GM12878 (cell line): ENCODE measurements at regions not wholly inside any gene's neighbourhood (a gene's known extent, or its start where the extent isn't known, plus 50 kb on each side); places are given as distances from the start of the nearest gene placed in this dataset.

ENCODE experiments used
- ATAC-seq: fragments of 200-7000 bp; cut with Tn5 transposase; 3 replicates; pipeline ENCODE4 v1.9.1; 2020; ENCODE audit warnings: mild to moderate bottlenecking, moderate library complexity
- BruUV-seq: library from RNA; stranded (reverse); fragments of 400-500 nt; replicated peaks from 2 replicates; lab custom pipeline; 2021; lab: Mats Ljungman, UMichigan
- CTCF ChIA-PET: fragments of 300-600 bp; sonication (Branson Sonifier 250); formaldehyde crosslinking; extraction: SDS; loops from one replicate; lab custom pipeline; 2021; ENCODE audit warnings: inconsistent platforms; lab: Yijun Ruan, JAX
- POLR2A ChIA-PET: fragments of 350-600 bp; formaldehyde crosslinking; extraction: SDS; loops from one replicate; lab custom pipeline; 2021; ENCODE audit warnings: inconsistent platforms; lab: Charles Lee
- RAD21 ChIA-PET: fragments of 300-600 bp; sonication (Branson Sonifier 250); formaldehyde crosslinking; loops from one replicate; lab custom pipeline; 2023; ENCODE audit warnings: antibody characterized with exemption; ENCODE audit not compliant: unreplicated experiment; lab: Charles Lee
- SMC1A ChIA-PET: fragments of 300-600 bp; sonication (Branson Sonifier 250); formaldehyde crosslinking; loops from one replicate; lab custom pipeline; 2023; ENCODE audit not compliant: unreplicated experiment, uncharacterized antibody; lab: Charles Lee
- DNase-seq: peaks from one replicate; pipeline ENCODE4 v3.0.0-alpha.2; 2011; ENCODE audit warnings: low read depth, low spot score
- FAIRE-seq: peaks from 3 replicates; lab custom pipeline; 2011; peaks lifted over from hg19 to GRCh38; lab: Jason Lieb, UNC
- H2AFZ ChIP-seq: 2 replicates; pipeline ENCODE4 v1.6.0; 2011; ENCODE audit warnings: low read depth, low read length, control low read depth; ENCODE audit not compliant: control insufficient read depth
- H3K27ac ChIP-seq: 2 replicates; pipeline ENCODE4 v1.5.1; 2011; ENCODE audit warnings: control low read depth; ENCODE audit not compliant: control insufficient read depth, insufficient read depth
- H3K27me3 ChIP-seq, 2 experiments: replicated peaks in 1 of 2; 2 replicates each; pipeline versions ENCODE4 v1.6.0 to v1.6.1; 2011; ENCODE audit warnings: low read length in 1 of 2; ENCODE audit not compliant: control insufficient read depth in 2 of 2, insufficient read depth in 2 of 2
- H3K36me3 ChIP-seq, 2 experiments: 2 replicates each; pipeline ENCODE4 v1.5.1; 2011; ENCODE audit warnings: low read length in 1 of 2; ENCODE audit not compliant: control insufficient read depth in 2 of 2, insufficient read depth in 2 of 2
- H3K4me1 ChIP-seq: 2 replicates; pipeline ENCODE4 v1.6.1; 2011; ENCODE audit warnings: mild to moderate bottlenecking, low read length, moderate library complexity, mixed read lengths; ENCODE audit not compliant: control insufficient read depth, insufficient read depth
- H3K4me2 ChIP-seq: 2 replicates; pipeline ENCODE4 v1.6.0; 2011; ENCODE audit warnings: control low read depth; ENCODE audit not compliant: control insufficient read depth, insufficient read depth
- H3K4me3 ChIP-seq: fragments of 200-600 bp; sonication (generic); 2 replicates; pipeline ENCODE4 v1.5.1; 2016
- H3K79me2 ChIP-seq: 2 replicates; pipeline ENCODE4 v1.6.0; 2011; ENCODE audit warnings: low read length; ENCODE audit not compliant: control insufficient read depth, insufficient read depth
- H3K9ac ChIP-seq: 2 replicates; pipeline ENCODE4 v1.8.0; 2011; ENCODE audit warnings: low read length, control low read depth, mixed read lengths; ENCODE audit not compliant: control insufficient read depth, insufficient read depth
- H3K9me3 ChIP-seq: replicated peaks from 3 replicates; pipeline ENCODE4 v1.5.1; 2011; ENCODE audit warnings: mild to moderate bottlenecking, low read length; ENCODE audit not compliant: control insufficient read depth, insufficient read depth
- H4K20me1 ChIP-seq: 2 replicates; pipeline ENCODE4 v1.6.0; 2011; ENCODE audit not compliant: control insufficient read depth, insufficient read depth
- BRCA1 ChIP-seq: IDR thresholded peaks from 2 replicates; pipeline ENCODE4 v1.6.1; 2011; ENCODE audit warnings: low read depth, low read length, improper control_type of control experiment
- E2F4 ChIP-seq: IDR thresholded peaks from 2 replicates; pipeline ENCODE4 v1.6.1; 2012; ENCODE audit warnings: low read depth, low read length, improper control_type of control experiment
- EED ChIP-seq: sonication (generic); IDR thresholded peaks from 2 replicates; pipeline ENCODE4 v1.6.1; 2016; ENCODE audit warnings: antibody characterized with exemption, low read depth
- HDAC6 ChIP-seq: fragments of 200-600 bp; sonication (generic); IDR thresholded peaks from one replicate; pipeline ENCODE4 v1.8.0; 2017; ENCODE audit warnings: antibody characterized with exemption; ENCODE audit not compliant: unreplicated experiment
- IKZF2 ChIP-seq, 2 experiments: fragments of 450-650 bp; IDR thresholded peaks; 2 replicates each; pipeline ENCODE4 v1.6.1; 2017; ENCODE audit warnings: mild to moderate bottlenecking in 2 of 2, moderate library complexity in 2 of 2
- KLF5 ChIP-seq: fragments of 450-650 bp; IDR thresholded peaks from 2 replicates; pipeline ENCODE4 v1.6.1; 2014; ENCODE audit warnings: mild to moderate bottlenecking; ENCODE audit not compliant: partially characterized antibody
- NFXL1 ChIP-seq: fragments of 450-650 bp; IDR thresholded peaks from 2 replicates; pipeline ENCODE4 v1.6.1; 2017; ENCODE audit warnings: antibody characterized with exemption, mild to moderate bottlenecking, borderline replicate concordance
- POU2F2 ChIP-seq: IDR thresholded peaks from 3 replicates; pipeline ENCODE4 v1.6.1; 2011; ENCODE audit warnings: low read depth, mild to moderate bottlenecking, low read length, borderline replicate concordance
- PRDM15 ChIP-seq: fragments of 450-650 bp; formaldehyde crosslinking; IDR thresholded peaks from 2 replicates; pipeline ENCODE4 v1.4.0; 2020; ENCODE audit warnings: mild to moderate bottlenecking, moderate library complexity
- RFX5 ChIP-seq: IDR thresholded peaks from 2 replicates; pipeline ENCODE4 v1.6.1; 2011; ENCODE audit warnings: low read depth, low read length, improper control_type of control experiment
- SPI1 ChIP-seq: IDR thresholded peaks from 2 replicates; pipeline ENCODE4 v1.6.1; 2011; ENCODE audit warnings: low read depth, mild to moderate bottlenecking, low read length, moderate library complexity, borderline replicate concordance; ENCODE audit not compliant: insufficient read depth
- TCF7 ChIP-seq: IDR thresholded peaks from 2 replicates; pipeline ENCODE4 v1.6.1; 2014; ENCODE audit warnings: antibody characterized with exemption, borderline replicate concordance
- ZNF592 ChIP-seq: fragments of 450-650 bp; IDR thresholded peaks from 2 replicates; pipeline ENCODE4 v1.6.1; 2017; ENCODE audit warnings: mild to moderate bottlenecking, moderate library complexity
- WGBS: methylation state at CpG from one replicate; pipeline ENCODE4 v1.1.6; 2016; ENCODE audit warnings: low lambda C conversion rate; ENCODE audit not compliant: insufficient replicate concordance, insufficient coverage; ENCODE audit errors: missing lambda C conversion rate; 5-methylcytosine and 5-hydroxymethylcytosine counted together
- in situ Hi-C: fragments of 300-500 bp; cut with MboI; formaldehyde crosslinking; loops from 9 replicates; pipeline ENCODE4 v1.14.3; 2018; ENCODE audit warnings: mixed read lengths
- intact Hi-C: fragments of 100-400 bp; cut with micrococcal nuclease; formaldehyde crosslinking; loops from one replicate; pipeline ENCODE4 v1.14.2; 2022; ENCODE audit not compliant: unreplicated experiment

GRCh38 chr13:107375701-107376340, 807.9 kb upstream of the ARGLU1 start (continued):
- TF ChIP-seq PRDM15 (no peak), EED (no peak), POU2F2 (no peak), NFXL1 (no peak)

GRCh38 chr13:107374038-107374437, 806.1 kb upstream of the ARGLU1 start:
- ATAC-seq (no peak), FAIRE-seq (no peak), DNase-seq (no peak)
- H4K20me1 ChIP-seq, result no peaks in the 10 kb centered on the region
- H3K9me3 ChIP-seq, result no peaks in the 10 kb centered on the region
- POLR2A ChIA-PET, result no interaction called here
- no peaks in the 10 kb centered on the region for H3K79me2 ChIP-seq
- no peak for TF ChIP-seq HDAC6
- TF ChIP-seq E2F4, result no peak
- no peak for TF ChIP-seq TCF7
- no peak for TF ChIP-seq ZNF592
- no peak for TF ChIP-seq RFX5
- TF ChIP-seq KLF5, result no peak
- TF ChIP-seq BRCA1, result no peak
- TF ChIP-seq IKZF2 (IDR thresholded peaks at IDR 0.05), result no peak
- TF ChIP-seq SPI1, result no peak
- H3K4me1 ChIP-seq, result no peaks in the 10 kb centered on the region
- CTCF ChIA-PET, result interaction anchor here (1.5 kb wide), 1 partner anchor 782 kb away, joined by 5 read pairs; no protein-coding TSS in a partner anchor
- H3K4me2 ChIP-seq, result no peak overlapping the region
- in situ Hi-C loops, result no loop called here
- no peak overlapping the region for H3K27ac ChIP-seq
- WGBS, result 12% methylated on average over 2 of the region's 2 CpGs
- SMC1A ChIA-PET, result interaction anchor here (1.4 kb wide), 1 partner anchor 782 kb away, joined by 4 read pairs; no protein-coding TSS in a partner anchor
- intact Hi-C loops, result no loop called here
- RAD21 ChIA-PET, result no interaction called here
- H3K4me3 ChIP-seq, result no peak overlapping the region
- no peaks in the 10 kb centered on the region for H3K27me3 ChIP-seq
- H3K9ac ChIP-seq, result no peak overlapping the region
- H2AFZ ChIP-seq, result no peak overlapping the region
- no TSS peak for BruUV-seq
- no peaks in the 10 kb centered on the region for H3K36me3 ChIP-seq
